ENCODE measurements at regions not wholly inside any gene's neighbourhood (a gene's known extent, or its start where the extent isn't known, plus 50 kb on each side); places are given as distances from the start of the nearest gene placed in this dataset.

DNA sequence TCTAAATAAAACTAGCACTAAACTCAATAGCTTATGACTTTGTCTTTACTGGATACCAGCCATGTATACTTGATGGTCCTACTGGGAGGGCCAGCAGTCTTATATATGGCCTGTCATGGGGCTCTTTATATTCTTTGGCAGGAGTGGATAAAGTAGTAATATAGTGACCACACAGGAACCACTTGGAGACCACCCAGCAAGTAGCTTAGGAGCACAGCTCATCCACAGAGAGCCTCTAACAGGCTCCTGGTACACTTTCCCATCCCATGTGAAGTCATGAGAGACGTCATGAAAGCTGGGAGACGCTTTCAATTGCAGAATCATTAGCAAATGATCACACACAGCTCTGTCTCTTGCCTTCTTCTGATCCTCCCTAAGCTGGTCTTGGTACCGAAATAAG is 360.9 kb upstream of the ACVR2A start:
- TF ChIP-seq, protein P1, sequence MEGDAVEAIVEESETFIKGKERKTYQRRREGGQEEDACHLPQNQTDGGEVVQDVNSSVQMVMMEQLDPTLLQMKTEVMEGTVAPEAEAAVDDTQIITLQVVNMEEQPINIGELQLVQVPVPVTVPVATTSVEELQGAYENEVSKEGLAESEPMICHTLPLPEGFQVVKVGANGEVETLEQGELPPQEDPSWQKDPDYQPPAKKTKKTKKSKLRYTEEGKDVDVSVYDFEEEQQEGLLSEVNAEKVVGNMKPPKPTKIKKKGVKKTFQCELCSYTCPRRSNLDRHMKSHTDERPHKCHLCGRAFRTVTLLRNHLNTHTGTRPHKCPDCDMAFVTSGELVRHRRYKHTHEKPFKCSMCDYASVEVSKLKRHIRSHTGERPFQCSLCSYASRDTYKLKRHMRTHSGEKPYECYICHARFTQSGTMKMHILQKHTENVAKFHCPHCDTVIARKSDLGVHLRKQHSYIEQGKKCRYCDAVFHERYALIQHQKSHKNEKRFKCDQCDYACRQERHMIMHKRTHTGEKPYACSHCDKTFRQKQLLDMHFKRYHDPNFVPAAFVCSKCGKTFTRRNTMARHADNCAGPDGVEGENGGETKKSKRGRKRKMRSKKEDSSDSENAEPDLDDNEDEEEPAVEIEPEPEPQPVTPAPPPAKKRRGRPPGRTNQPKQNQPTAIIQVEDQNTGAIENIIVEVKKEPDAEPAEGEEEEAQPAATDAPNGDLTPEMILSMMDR (conservative IDR thresholded peaks at IDR 0.05) = no peak
- no peak for TF ChIP-seq EZH2 (IDR thresholded peaks at IDR 0.05; ENCODE audit: low read depth)
